Kidney glomerular epithelial cell (primary cell): ENCODE measurements at regions not wholly inside any gene's neighbourhood (a gene's known extent, or its start where the extent isn't known, plus 50 kb on each side); places are given as distances from the start of the nearest gene placed in this dataset.
A peak's percentile ranks its signal among the peaks of the same experiment; 100 is the strongest.

Source experiments
- DNase-seq: peaks from one replicate; lab custom pipeline; 2025; lab: John Stamatoyannopoulos, UW

DNA sequence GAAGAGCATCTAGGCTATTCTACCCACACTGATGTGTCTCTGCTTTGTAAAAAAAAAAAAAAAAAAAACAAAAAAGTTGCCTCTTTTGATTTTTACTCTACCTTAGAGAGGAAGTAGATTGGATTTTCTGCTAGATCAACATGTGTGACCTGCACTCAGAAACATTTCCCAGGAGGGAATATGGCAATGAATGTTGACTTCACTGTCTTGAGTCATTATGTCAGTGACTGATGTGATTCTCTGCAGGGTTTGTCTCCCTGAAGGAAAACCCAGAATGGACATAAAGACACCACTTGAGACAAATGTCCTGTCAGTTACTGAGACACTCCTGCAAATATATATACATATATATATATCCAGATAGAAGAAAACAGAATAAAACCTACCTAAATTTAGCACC, 370.3 kb downstream of the BMPER start:
- no peak for DNase-seq

DNA sequence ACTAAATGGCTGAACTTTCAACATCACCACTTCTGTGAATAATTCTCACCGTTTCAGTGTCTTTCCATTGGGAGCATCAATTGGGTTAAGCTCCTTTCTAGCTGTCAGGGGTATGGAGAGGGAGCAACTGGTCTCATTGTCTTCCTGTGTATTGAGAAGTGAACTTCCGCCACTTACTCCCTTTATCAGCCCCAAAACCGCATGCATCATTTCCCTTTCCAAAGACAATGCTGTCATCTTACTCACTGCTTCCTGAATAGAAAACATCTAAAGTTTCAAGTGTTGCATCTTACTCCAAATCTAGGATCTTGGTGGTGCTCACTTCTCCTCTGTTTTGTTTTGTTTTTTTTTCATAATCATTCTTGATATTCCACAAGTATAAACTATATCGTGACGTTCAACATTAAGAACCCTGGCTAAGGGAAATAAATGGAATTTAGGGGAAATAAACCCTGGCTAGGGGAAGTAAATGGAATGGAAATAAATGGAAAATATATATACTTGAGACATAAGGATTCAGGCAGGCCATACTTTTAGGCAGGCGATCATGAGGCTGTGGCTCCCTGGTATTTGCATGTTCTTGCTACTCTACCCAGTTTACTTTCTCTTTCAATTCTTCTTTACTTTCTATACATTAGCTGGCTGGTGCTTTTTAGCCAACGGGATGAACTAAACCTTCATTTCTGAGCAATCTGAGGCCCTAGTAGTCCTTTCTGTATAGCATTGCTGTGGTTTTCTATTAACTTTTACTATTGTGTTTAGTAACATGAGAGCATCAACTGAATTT, 371.9 kb downstream of the BMPER start:
- DNase-seq, result no peak

DNA sequence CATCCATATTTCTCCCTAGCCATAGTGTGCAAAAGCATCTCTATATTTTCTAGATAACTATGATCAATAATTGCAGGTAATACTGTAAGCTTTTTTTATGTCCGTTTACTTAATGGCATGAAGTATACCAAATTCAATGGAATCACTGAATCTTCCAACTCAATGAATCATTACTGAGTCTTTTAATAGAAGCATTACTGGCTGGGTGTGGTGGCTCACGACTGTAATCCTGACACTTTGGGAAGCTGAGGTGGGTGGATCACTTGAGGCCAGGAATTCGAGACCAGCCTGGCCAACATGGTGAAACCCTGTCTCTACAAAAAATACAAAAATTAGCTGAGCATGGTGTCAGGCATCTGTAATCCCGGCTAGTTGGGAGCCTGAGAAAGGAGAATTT, 372.5 kb downstream of the BMPER start:
- DNase-seq, result no peak

DNA sequence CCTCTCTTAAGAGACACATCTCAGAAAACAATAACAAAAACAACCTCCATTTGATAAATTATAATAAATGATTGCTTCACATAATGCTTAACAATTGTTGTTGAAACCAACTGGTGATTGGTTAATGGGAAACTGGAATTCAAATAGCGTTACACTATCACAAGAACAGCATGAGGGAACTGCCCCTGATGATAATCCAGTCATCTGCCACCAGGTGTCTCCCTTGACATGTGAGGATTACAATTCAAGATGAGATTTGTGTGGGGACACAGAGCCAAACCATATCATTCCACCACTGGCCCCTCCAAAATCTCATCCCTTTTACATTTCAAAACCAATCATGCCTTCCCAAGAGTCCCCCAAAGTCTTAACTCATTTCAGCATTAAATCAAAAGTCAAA, 375.9 kb downstream of the BMPER start:
- DNase-seq, result no peak

- no peak for DNase-seq
Measured at GRCh38 chr7:34282271-34282670, 375.7 kb upstream of the NPSR1 start.

- DNase-seq, result no peak
Measured at GRCh38 chr7:34296663-34297062, 361.4 kb upstream of the NPSR1 start.

GRCh38 chr7:34298492-34299013, 359.5 kb upstream of the NPSR1 start:
- no peak for DNase-seq

- DNase-seq, result no peak
Measured at GRCh38 chr7:34299066-34299465, 359.0 kb upstream of the NPSR1 start.

- no peak for DNase-seq
Measured at GRCh38 chr7:34307540-34307939, 350.5 kb upstream of the NPSR1 start.

DNA sequence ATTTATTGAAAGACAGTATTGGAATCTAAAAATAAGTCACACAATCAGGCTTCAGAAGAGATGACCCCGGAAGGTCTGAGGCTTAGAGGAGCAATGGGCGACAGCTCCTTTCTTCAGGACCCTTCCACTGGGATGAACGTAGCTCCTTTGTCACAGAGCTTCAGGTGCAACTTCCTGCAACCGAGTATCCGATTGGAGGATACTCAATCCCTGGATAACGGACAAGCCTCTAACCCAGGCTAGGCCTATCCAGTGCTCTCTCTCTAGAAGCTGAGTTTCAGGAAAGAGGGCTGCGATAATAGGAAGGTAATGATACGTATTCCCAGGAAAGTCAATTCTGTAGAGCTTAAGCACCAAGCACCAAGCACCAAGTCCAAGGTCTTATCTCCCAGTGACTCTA, 349.4 kb upstream of the NPSR1 start:
- no peak for DNase-seq

GRCh38 chr7:34309116-34309515, 348.9 kb upstream of the NPSR1 start:
- no peak for DNase-seq

DNA sequence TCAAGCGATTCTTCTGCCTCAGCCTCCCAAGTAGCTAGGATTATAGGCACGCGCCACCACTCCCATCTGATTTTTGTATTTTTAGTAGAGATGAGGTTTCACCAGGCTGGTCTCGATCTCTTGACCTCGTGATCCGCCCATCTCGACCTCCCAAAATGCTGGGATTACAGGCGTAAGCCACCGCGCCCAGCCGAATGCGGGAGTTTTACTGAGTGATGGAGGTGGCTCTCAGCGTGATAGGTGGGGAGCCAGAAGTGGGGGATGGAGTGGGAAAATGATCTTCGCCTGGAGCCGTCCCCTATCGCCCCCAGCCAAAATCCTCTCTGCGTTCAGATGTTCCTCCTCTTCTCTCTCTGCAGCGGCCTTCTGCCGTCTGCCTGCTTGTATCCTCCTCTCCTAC, 348.4 kb upstream of the NPSR1 start:
- no peak for DNase-seq

DNA sequence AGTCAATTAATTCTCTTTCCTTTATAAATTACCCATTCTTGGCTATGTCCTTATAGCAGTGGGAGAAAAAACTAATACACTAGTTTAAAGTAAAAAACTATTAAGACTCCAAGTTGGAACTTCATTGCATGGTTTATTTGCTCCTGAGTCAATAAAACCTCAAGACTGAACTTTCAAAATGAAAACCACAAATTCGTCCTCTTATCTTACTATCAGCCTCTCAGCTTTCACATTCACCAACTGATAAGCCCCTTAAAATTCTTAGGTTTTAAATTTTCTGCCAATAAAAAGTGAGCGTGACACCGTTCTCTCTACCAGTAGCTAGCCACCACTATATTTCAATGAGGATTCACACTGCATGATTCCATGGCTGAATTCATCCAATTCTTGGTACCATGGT, 346.4 kb upstream of the NPSR1 start:
- no peak for DNase-seq

DNA sequence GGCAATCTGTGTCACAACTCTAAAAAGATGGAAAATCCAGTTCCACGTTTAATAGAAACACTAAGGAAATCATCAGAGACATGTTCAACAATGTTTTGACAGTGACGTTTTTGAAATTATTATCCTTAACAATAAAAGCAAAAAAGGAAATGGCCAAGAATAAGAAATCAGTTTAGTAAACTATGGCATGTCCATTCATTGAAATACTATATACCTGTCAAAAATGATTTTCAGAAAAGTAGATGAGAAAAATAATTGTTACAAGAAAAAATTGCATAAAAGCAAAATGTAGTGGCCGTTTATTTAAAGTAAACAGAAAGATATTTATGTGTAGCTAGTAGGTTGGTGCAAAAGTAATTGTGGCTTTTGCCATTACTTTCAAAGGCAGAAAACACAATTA, 345.4 kb upstream of the NPSR1 start:
- DNase-seq, result no peak

- DNase-seq, result no peak
Measured at GRCh38 chr7:34313289-34313688, 344.7 kb upstream of the NPSR1 start.

DNA sequence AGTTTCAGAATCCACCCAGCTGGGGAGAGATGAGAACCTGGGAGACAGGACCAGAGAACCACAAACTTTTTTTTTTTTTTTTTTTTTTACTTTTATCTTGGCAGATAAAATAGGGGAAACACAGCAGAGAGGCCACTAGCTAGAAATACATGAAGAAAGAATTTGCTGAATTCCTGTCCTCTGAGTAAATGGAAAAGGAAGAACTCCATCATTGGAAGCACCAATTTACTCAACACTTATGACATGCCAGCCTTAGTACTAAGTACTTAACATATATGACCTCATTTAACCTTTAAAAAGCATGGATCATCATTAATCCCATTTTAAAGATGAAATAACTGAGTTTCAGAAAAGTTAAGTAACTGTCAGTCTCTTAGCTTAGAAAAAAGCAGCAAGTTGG, 343.0 kb upstream of the NPSR1 start:
- peak; percentile 32 for DNase-seq

- no peak for DNase-seq
Measured at GRCh38 chr7:34317039-34317438, 341.0 kb upstream of the NPSR1 start.

DNA sequence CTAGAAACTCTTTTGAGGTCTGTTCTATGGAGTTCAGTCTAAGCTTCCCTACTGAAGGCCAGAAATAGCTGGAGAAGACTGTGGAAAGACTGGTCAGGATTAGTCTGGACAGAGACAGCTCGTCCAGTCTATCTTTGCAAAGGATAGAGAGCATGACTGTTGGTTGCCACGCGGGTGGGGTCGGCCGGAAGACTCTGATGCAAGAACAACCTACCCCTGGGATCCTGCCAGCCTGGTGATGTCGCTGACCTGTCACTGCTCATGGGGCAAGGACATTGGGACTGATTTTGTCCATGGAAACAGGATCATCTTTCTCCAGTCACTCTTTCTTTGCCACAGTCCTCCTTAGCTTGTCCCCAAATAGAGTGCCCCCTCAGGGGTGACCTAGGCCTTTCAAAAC, 337.6 kb upstream of the NPSR1 start:
- DNase-seq, result no peak

DNA sequence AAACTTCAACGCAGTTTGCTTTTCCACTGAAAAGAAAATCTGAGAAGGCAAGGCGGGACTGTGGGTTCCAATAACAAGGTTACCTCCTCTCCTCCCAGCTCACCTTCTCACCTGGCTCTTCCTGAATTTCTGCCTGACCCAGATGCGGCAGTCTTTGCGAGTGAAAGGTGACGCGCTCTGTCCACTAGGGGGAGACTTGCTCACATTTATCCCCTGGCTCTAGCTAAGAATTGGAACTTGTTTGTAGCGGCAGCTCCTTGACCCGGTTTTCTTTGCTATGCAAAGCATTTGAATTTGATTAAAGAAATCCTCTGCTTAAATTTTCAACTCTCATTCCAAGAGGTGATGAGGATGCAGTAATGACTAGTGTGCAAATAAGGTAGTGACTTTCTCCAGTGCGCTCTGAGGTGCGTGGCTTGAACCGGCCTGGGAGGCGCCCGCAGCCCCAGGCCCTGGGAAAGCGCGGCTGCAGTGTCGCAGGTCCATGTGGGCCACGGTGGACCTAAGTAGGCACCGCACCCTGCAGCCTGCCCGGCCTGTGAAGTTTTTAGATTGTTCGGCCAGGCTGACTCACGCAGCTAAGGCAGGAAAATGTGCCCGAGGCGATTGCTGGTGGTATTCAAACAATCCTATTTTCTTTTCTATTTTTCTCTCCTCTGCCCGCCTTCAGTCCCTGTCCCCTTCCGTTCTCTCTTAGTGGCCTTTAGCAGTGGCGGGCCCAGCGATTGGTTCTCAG, 336.9 kb upstream of the NPSR1 start:
- peak; percentile 72 for DNase-seq

GRCh38 chr7:34322841-34323240, 335.2 kb upstream of the NPSR1 start:
- DNase-seq, result no peak

DNA sequence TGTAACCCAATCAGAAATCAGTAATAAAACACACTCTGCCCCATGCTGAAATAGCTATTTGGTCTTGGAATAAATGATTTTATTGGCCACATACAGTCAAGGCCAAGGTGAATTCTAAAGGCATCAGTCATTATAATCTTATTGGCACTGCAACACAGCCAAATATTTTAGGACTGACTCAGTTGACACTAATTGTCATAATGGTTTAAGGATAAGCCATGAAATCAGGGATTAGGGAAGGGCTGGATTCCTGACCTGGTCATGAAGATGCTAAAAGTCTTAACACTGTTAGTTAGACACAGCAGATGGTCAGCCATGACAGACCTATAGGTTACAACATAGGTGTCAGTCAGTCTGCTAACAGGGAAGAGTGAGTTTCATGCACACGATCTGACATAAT, 330.3 kb upstream of the NPSR1 start:
- DNase-seq, result no peak

- DNase-seq, result no peak
Measured at GRCh38 chr7:34330308-34330707, 327.7 kb upstream of the NPSR1 start.

DNA sequence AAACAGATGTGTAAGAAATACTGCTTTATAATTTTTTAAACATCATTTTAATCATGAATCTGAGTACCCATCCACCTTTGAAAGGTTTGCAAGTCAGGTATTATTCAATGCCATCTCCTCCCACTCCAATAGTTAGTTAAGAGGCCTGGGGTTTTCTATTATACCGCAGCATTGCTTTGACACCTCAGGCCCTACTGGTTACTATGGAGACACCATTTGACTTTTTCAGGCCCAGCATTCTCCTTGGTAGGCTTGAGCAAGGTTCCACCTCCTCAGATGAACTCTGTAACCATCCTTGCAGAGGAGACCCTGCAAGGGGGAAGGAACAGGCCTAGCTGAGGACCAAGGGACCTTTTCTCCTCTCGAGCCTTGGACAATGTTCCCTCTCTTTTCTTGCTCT, 326.9 kb upstream of the NPSR1 start:
- DNase-seq, result no peak

DNA sequence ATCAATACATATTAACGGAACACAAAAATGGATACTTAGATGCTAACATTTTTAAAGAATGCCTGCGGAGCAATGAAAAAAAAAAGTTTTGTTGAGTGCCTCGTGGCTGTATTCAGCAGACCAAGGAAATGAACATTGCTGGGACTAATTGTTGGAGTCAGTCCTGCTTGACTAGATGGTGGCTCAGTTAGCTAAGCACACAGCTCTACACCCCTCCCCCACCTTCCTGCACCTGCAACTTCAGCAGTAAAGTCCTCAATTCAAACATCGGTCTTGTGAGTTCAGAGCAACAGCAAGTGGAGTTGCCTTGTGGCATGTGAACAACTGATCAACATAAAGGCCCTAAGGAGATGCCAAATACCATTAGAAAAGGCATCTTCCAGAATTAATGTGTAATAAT, 326.0 kb upstream of the NPSR1 start:
- no peak for DNase-seq
